GM19438 (cell line): ENCODE measurements at regions not wholly inside any gene's neighbourhood (a gene's known extent, or its start where the extent isn't known, plus 50 kb on each side); places are given as distances from the start of the nearest gene placed in this dataset.

ENCODE experiments used
- ATAC-seq: cut with Tn5 transposase; IDR thresholded peaks from one replicate; pipeline ENCODE4 v1.9.1; 2021; ENCODE audit warnings: low read depth; ENCODE audit not compliant: unreplicated experiment

- peak; percentile 45 for ATAC-seq
Observed at GRCh38 chr17:81345228-81346089, 49.8 kb upstream of the BAHCC1 start.
